ENCODE measurements at regions not wholly inside any gene's neighbourhood (a gene's known extent, or its start where the extent isn't known, plus 50 kb on each side); places are given as distances from the start of the nearest gene placed in this dataset.

GRCh38 chr14:62179367-62180018 is 417.3 kb downstream of the SNAPC1 start:
- no peak overlapping the region for H3K27ac ChIP-seq (ENCODE audit: low read depth in 1 of 2, low read length in 2 of 2)
- H3K9ac ChIP-seq (ENCODE audit: low read depth in 1 of 2, low read length in 2 of 2): no peak overlapping the region
- TF ChIP-seq RAD21 (IDR thresholded peaks at IDR 0.05): peak; percentile 91 to 94
- no peak for TF ChIP-seq MAX (IDR thresholded peaks at IDR 0.05)
- TF ChIP-seq CTCF (IDR thresholded peaks at IDR 0.05; ENCODE audit: low read depth, low read length, missing input control): peak; percentile 67
- no peak for TF ChIP-seq RXRA (IDR thresholded peaks at IDR 0.05)
- TF ChIP-seq REST (IDR thresholded peaks at IDR 0.05): no peak
- no peak for TF ChIP-seq HNF4A (conservative IDR thresholded peaks at IDR 0.05)
- TF ChIP-seq EGR1 (IDR thresholded peaks at IDR 0.05; ENCODE audit: low read depth in 2 of 2): no peak
- no peak for TF ChIP-seq ATF3 (IDR thresholded peaks at IDR 0.05)
- TF ChIP-seq NR2F2 (IDR thresholded peaks at IDR 0.05): no peak
- no peak for TF ChIP-seq FOXA2 (IDR thresholded peaks at IDR 0.05)
- no peak for TF ChIP-seq TAF1 (conservative IDR thresholded peaks at IDR 0.05)
- TF ChIP-seq SP1 (IDR thresholded peaks at IDR 0.05): no peak
- TF ChIP-seq GABPA (IDR thresholded peaks at IDR 0.05 in 1 of 2, conservative IDR thresholded peaks at IDR 0.05 in 1 of 2): no peak
- no peaks in the 10 kb centered on the region for H3K9me3 ChIP-seq (ENCODE audit: control insufficient read depth in 4 of 4, low read length in 3 of 4)
- peaks cover 0 to 4% (median 0%) of the 10 kb centered on the region in 4 donors for H3K27me3 ChIP-seq (ENCODE audit: control insufficient read depth in 4 of 4, insufficient read depth in 4 of 4, low read length in 3 of 4)
- H3K36me3 ChIP-seq (ENCODE audit: control insufficient read depth in 4 of 4, insufficient read depth in 3 of 4, low read depth in 1 of 4, low read length in 3 of 4): no peaks in the 10 kb centered on the region
- DNase-seq (ENCODE audit: low spot score): peak; percentile 36
- no peak overlapping the region for H3K4me3 ChIP-seq (ENCODE audit: low read depth in 1 of 3, low read length in 3 of 3)
- WGBS: 49% methylated on average over 5 of the region's 5 CpGs
- no peaks in the 10 kb centered on the region for H3K4me1 ChIP-seq (ENCODE audit: control insufficient read depth in 4 of 4, insufficient read depth in 4 of 4, low read length in 3 of 4)

- no peak for DNase-seq (ENCODE audit: low spot score)
- Histone ChIP-seq H3K4me3 (ENCODE audit: low read depth in 1 of 3, low read length in 3 of 3) (no peak overlapping the region), H3K27ac (ENCODE audit: low read depth in 1 of 2, low read length in 2 of 2) (no peak overlapping the region), H3K4me1 (ENCODE audit: control insufficient read depth in 4 of 4, insufficient read depth in 4 of 4, low read length in 3 of 4) (no peaks in the 10 kb centered on the region), H3K9me3 (ENCODE audit: control insufficient read depth in 4 of 4, low read length in 3 of 4) (no peaks in the 10 kb centered on the region), H3K27me3 (ENCODE audit: control insufficient read depth in 4 of 4, insufficient read depth in 4 of 4, low read length in 3 of 4) (peaks cover 0 to 4% (median 0%) of the 10 kb centered on the region in 4 donors), H3K9ac (ENCODE audit: low read depth in 1 of 2, low read length in 2 of 2) (no peak overlapping the region), H3K36me3 (ENCODE audit: control insufficient read depth in 4 of 4, insufficient read depth in 3 of 4, low read depth in 1 of 4, low read length in 3 of 4) (no peaks in the 10 kb centered on the region)
- no peak for TF ChIP-seq JUND (IDR thresholded peaks at IDR 0.05)
- TF ChIP-seq HNF4A (conservative IDR thresholded peaks at IDR 0.05): no peak
- no peak for TF ChIP-seq GABPA (IDR thresholded peaks at IDR 0.05 in 1 of 2, conservative IDR thresholded peaks at IDR 0.05 in 1 of 2)
- no peak for TF ChIP-seq MAX (IDR thresholded peaks at IDR 0.05)
- no peak for TF ChIP-seq EGR1 (IDR thresholded peaks at IDR 0.05; ENCODE audit: low read depth in 2 of 2)
- 82% methylated on average over 3 of the region's 3 CpGs for WGBS
Measured at GRCh38 chr14:62181591-62181990, 419.4 kb downstream of the SNAPC1 start.
